Gastroesophageal sphincter (tissue), 3 donors: ENCODE measurements at regions not wholly inside any gene's neighbourhood (a gene's known extent, or its start where the extent isn't known, plus 50 kb on each side); places are given as distances from the start of the nearest gene placed in this dataset.
"Not testable (repeated sequence)": the region's sequence is repeated elsewhere in the genome, so short reads cannot be mapped to it uniquely, and the experiment has no call there.

Experiments used
- EP300 ChIP-seq: sonication (generic); formaldehyde crosslinking; IDR thresholded peaks from one replicate; pipeline ENCODE4 v1.6.1; 2017; ENCODE audit warnings: antibody characterized with exemption, mild to moderate bottlenecking
- POLR2A ChIP-seq, 2 donors: fragments of 450-650 bp; IDR thresholded peaks; one replicate each; pipeline ENCODE4 v1.6.1; 2017; ENCODE audit warnings: antibody characterized with exemption in 2 of 2, mild to moderate bottlenecking in 2 of 2, moderate library complexity in 1 of 2
- POLR2AphosphoS5 ChIP-seq: sonication (generic); formaldehyde crosslinking; IDR thresholded peaks from one replicate; pipeline ENCODE4 v1.6.1; 2017; ENCODE audit warnings: antibody characterized with exemption
- TF ChIP-seq, protein P1 (sequence below), 4 experiments: fragments of 200-600 bp in 2 of 4; fragments of 450-650 bp in 2 of 4; sonication (generic) in 1 of 4; IDR thresholded peaks; one replicate each; pipeline ENCODE4 v1.5.1; 2017 to 2019; ENCODE audit warnings: antibody characterized with exemption in 4 of 4, mild to moderate bottlenecking in 2 of 4, moderate library complexity in 2 of 4

DNA sequence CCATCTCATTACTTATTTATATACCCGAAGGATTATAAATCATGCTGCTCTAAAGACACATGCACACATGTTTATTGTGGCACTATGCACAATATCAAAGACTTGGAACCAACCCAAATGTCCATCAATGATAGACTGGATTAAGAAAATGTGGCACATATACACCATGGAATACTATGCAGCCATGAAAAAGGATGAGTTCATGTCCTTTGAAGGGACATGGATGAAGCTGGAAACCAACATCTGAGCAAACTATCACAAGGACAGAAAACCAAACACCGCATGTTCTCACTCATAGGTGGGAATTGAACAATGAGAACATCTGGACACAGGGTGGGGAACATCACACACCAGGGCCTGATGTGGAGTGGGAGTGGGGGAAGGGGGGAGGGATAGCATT is 645.0 kb upstream of the CDH10 start:
- TF ChIP-seq, protein P1, sequence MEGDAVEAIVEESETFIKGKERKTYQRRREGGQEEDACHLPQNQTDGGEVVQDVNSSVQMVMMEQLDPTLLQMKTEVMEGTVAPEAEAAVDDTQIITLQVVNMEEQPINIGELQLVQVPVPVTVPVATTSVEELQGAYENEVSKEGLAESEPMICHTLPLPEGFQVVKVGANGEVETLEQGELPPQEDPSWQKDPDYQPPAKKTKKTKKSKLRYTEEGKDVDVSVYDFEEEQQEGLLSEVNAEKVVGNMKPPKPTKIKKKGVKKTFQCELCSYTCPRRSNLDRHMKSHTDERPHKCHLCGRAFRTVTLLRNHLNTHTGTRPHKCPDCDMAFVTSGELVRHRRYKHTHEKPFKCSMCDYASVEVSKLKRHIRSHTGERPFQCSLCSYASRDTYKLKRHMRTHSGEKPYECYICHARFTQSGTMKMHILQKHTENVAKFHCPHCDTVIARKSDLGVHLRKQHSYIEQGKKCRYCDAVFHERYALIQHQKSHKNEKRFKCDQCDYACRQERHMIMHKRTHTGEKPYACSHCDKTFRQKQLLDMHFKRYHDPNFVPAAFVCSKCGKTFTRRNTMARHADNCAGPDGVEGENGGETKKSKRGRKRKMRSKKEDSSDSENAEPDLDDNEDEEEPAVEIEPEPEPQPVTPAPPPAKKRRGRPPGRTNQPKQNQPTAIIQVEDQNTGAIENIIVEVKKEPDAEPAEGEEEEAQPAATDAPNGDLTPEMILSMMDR (IDR thresholded peaks at IDR 0.05): not testable (repeated sequence)
- TF ChIP-seq POLR2A (IDR thresholded peaks at IDR 0.05); POLR2AphosphoS5; EP300: not testable (repeated sequence)
